H1 (cell line): ENCODE measurements at regions not wholly inside any gene's neighbourhood (a gene's known extent, or its start where the extent isn't known, plus 50 kb on each side); places are given as distances from the start of the nearest gene placed in this dataset.
"Not testable (repeated sequence)": the region's sequence is repeated elsewhere in the genome, so short reads cannot be mapped to it uniquely, and the experiment has no call there.

Experiments
- CTCF ChIA-PET: fragments of 300-600 bp; sonication (Branson Sonifier 250); formaldehyde crosslinking; loops from one replicate; lab custom pipeline; 2021; ENCODE audit not compliant: partially characterized antibody; lab: Charles Lee
- POLR2A ChIA-PET: fragments of 300-600 bp; sonication (Branson Sonifier 250); formaldehyde crosslinking; loops from one replicate; lab custom pipeline; 2021; ENCODE audit warnings: inconsistent platforms; ENCODE audit not compliant: partially characterized antibody; lab: Charles Lee
- DNase-seq, 2 experiments: peaks; one replicate each; pipeline versions ENCODE4 v3.0.0 to v3.0.0-alpha.2; 2010 to 2022; ENCODE audit warnings: low spot score in 2 of 2, low read depth in 1 of 2, mixed read lengths in 1 of 2
- FAIRE-seq: peaks from 2 replicates; lab custom pipeline; 2011; peaks lifted over from hg19 to GRCh38; lab: Jason Lieb, UNC
- H2AFZ ChIP-seq: 2 replicates; pipeline ENCODE4 v1.8.1; 2012; ENCODE audit warnings: low read length, inconsistent platforms
- H2AK5ac ChIP-seq: 2 replicates; pipeline ENCODE4 v1.6.1; 2013; ENCODE audit warnings: low read depth, low read length
- H2BK120ac ChIP-seq: replicated peaks from 2 replicates; pipeline ENCODE3; 2013; ENCODE audit warnings: low read depth, low read length, inconsistent platforms
- H2BK12ac ChIP-seq: 2 replicates; pipeline ENCODE4 v1.6.1; 2013; ENCODE audit warnings: low read depth, low read length
- H2BK15ac ChIP-seq: 2 replicates; pipeline ENCODE4 v1.6.1; 2013; ENCODE audit warnings: low read length
- H2BK20ac ChIP-seq: 2 replicates; pipeline ENCODE4 v1.6.1; 2013; ENCODE audit warnings: low read length
- H2BK5ac ChIP-seq: 2 replicates; pipeline ENCODE4 v1.6.1; 2013; ENCODE audit warnings: low read depth, low read length
- H3K14ac ChIP-seq: 2 replicates; pipeline ENCODE4 v1.6.1; 2013; ENCODE audit warnings: inconsistent platforms; ENCODE audit not compliant: insufficient read length
- H3K18ac ChIP-seq: 2 replicates; pipeline ENCODE4 v1.6.1; 2013; ENCODE audit warnings: low read length; ENCODE audit errors: extremely low read depth
- H3K23ac ChIP-seq: 2 replicates; pipeline ENCODE4 v1.6.1; 2013; ENCODE audit warnings: inconsistent platforms; ENCODE audit not compliant: insufficient read length
- H3K23me2 ChIP-seq: 2 replicates; pipeline ENCODE4 v1.6.1; 2013; ENCODE audit warnings: low read depth, low read length
- H3K27ac ChIP-seq: 2 replicates; pipeline ENCODE4 v1.6.1; 2011; ENCODE audit warnings: low read depth, low read length, inconsistent platforms
- H3K27me3 ChIP-seq, 4 experiments: replicated peaks in 1 of 4; 1 replicate in 1 of 4; 2 replicates in 3 of 4; pipeline versions ENCODE4 v1.6.1 to v1.8.1; 2011 to 2013; ENCODE audit warnings: low read length in 3 of 4, mild to moderate bottlenecking in 3 of 4, inconsistent platforms in 2 of 4, mixed read lengths in 2 of 4, moderate library complexity in 1 of 4; ENCODE audit not compliant: control insufficient read depth in 3 of 4, insufficient read depth in 3 of 4; ENCODE audit errors: extremely low read depth in 1 of 4
- H3K36me3 ChIP-seq, 4 experiments: 2 replicates each; pipeline versions ENCODE4 v1.6.1 to v1.8.1; 2011 to 2013; ENCODE audit warnings: mild to moderate bottlenecking in 4 of 4, low read length in 3 of 4, moderate library complexity in 2 of 4, control low read depth in 1 of 4, inconsistent platforms in 1 of 4; ENCODE audit not compliant: insufficient read depth in 4 of 4, control insufficient read depth in 2 of 4
- H3K4ac ChIP-seq: replicated peaks from 2 replicates; pipeline ENCODE3; 2013; ENCODE audit warnings: low read length, low read depth, mixed read lengths, inconsistent platforms; ENCODE audit not compliant: insufficient read length
- H3K4me1 ChIP-seq, 4 experiments: replicated peaks in 1 of 4; 1 replicate in 1 of 4; 2 replicates in 3 of 4; pipeline versions ENCODE4 v1.6.1 to v1.8.1; 2011 to 2013; ENCODE audit warnings: low read length in 3 of 4, inconsistent platforms in 2 of 4, mixed read lengths in 1 of 4; ENCODE audit not compliant: insufficient read depth in 4 of 4, control insufficient read depth in 3 of 4
- H3K4me2 ChIP-seq, 2 experiments: 2 replicates each; pipeline versions ENCODE4 v1.6.1 to v1.8.1; 2011 to 2013; ENCODE audit warnings: low read depth in 2 of 2, low read length in 2 of 2, control low read depth in 1 of 2, inconsistent platforms in 1 of 2, mild to moderate bottlenecking in 1 of 2; ENCODE audit not compliant: insufficient read depth in 1 of 2
- H3K4me3 ChIP-seq, 4 experiments: fragments of 200-600, 300-600 bp in 1 of 4; sonication (generic), shearing (Covaris generic), sonication (Bioruptor Twin) in 1 of 4; 2 replicates each; pipeline versions ENCODE4 v1.5.1 to v1.8.1; 2011 to 2016; ENCODE audit warnings: low read length in 4 of 4, low read depth in 3 of 4, control low read depth in 2 of 4, inconsistent platforms in 2 of 4, mild to moderate bottlenecking in 2 of 4, mixed read lengths in 1 of 4, moderate library complexity in 1 of 4; ENCODE audit not compliant: insufficient read depth in 2 of 4; ENCODE audit errors: extremely low read depth in 1 of 4
- H3K56ac ChIP-seq: replicated peaks from 2 replicates; pipeline ENCODE3; 2013; ENCODE audit warnings: low read depth, mild to moderate bottlenecking, mixed read lengths, low read length, inconsistent platforms; ENCODE audit not compliant: insufficient read length
- H3K79me1 ChIP-seq: 2 replicates; pipeline ENCODE4 v1.6.1; 2013; ENCODE audit warnings: low read depth, low read length, control low read depth
- H3K79me2 ChIP-seq, 2 experiments: 2 replicates each; pipeline versions ENCODE4 v1.6.1 to v1.8.1; 2012 to 2013; ENCODE audit warnings: low read length in 2 of 2, mild to moderate bottlenecking in 2 of 2, inconsistent platforms in 1 of 2; ENCODE audit not compliant: insufficient read depth in 2 of 2, control insufficient read depth in 1 of 2
- H3K9ac ChIP-seq, 4 experiments: replicated peaks in 1 of 4; 1 replicate in 1 of 4; 2 replicates in 3 of 4; pipeline versions ENCODE4 v1.6.1 to v1.8.1; 2011 to 2013; ENCODE audit warnings: low read depth in 3 of 4, low read length in 3 of 4, control low read depth in 2 of 4, mild to moderate bottlenecking in 2 of 4, moderate library complexity in 2 of 4, inconsistent platforms in 1 of 4; ENCODE audit errors: extremely low read depth in 1 of 4
- H3K9me3 ChIP-seq, 2 experiments: 2 replicates each; pipeline versions ENCODE4 v1.6.1 to v1.8.1; 2012 to 2013; ENCODE audit warnings: mild to moderate bottlenecking in 2 of 2, moderate library complexity in 2 of 2, control low read depth in 1 of 2, inconsistent platforms in 1 of 2, low read depth in 1 of 2, low read length in 1 of 2, mixed read lengths in 1 of 2; ENCODE audit not compliant: insufficient read depth in 2 of 2
- H4K20me1 ChIP-seq, 2 experiments: replicated peaks in 1 of 2; 2 replicates each; pipeline versions ENCODE3 to v1.8.1; 2011 to 2013; ENCODE audit warnings: inconsistent platforms in 2 of 2, low read length in 2 of 2, mild to moderate bottlenecking in 1 of 2; ENCODE audit not compliant: insufficient read depth in 2 of 2, control insufficient read depth in 1 of 2
- H4K5ac ChIP-seq: 2 replicates; pipeline ENCODE4 v1.6.1; 2013; ENCODE audit warnings: low read length, low read depth, mixed read lengths, inconsistent platforms; ENCODE audit not compliant: insufficient read length
- H4K8ac ChIP-seq: 2 replicates; pipeline ENCODE4 v1.8.0; 2013; ENCODE audit warnings: mild to moderate bottlenecking, moderate library complexity, low read length, inconsistent platforms; ENCODE audit not compliant: insufficient read depth; ENCODE audit errors: extremely low read depth
- H4K91ac ChIP-seq: replicated peaks from 2 replicates; pipeline ENCODE3; 2013; ENCODE audit warnings: low read length, mixed read lengths, inconsistent platforms; ENCODE audit not compliant: insufficient read length
- EP300 ChIP-seq, 2 experiments: IDR thresholded peaks; 1 replicate in 1 of 2; 2 replicates in 1 of 2; pipeline ENCODE4 v1.6.1; 2011 to 2012; ENCODE audit warnings: low read depth in 2 of 2, low read length in 2 of 2, mild to moderate bottlenecking in 2 of 2, borderline replicate concordance in 1 of 2, inconsistent platforms in 1 of 2, moderate library complexity in 1 of 2
- SP1 ChIP-seq: IDR thresholded peaks from 2 replicates; pipeline ENCODE4 v1.6.1; 2011; ENCODE audit warnings: low read depth, low read length
- WGBS, 2 experiments: shearing (Covaris generic) in 1 of 2; methylation state at CpG; one replicate each; pipeline versions ENCODE4 v1.1.6 to v1.1.7; 2013 to 2015; ENCODE audit warnings: low lambda C conversion rate in 2 of 2, mixed read lengths in 2 of 2, inconsistent platforms in 1 of 2, low coverage in 1 of 2, missing lambda C conversion rate in 1 of 2; ENCODE audit not compliant: insufficient replicate concordance in 2 of 2, insufficient coverage in 1 of 2, insufficient read length in 1 of 2; ENCODE audit errors: extremely low coverage in 1 of 2, missing lambda C conversion rate in 1 of 2; 5-methylcytosine and 5-hydroxymethylcytosine counted together

- H3K79me1 ChIP-seq, H3K36me3 ChIP-seq, H3K4me1 ChIP-seq, H3K4me2 ChIP-seq, H3K56ac ChIP-seq, H3K27ac ChIP-seq, POLR2A ChIA-PET, H3K14ac ChIP-seq, H3K4me3 ChIP-seq, H2BK20ac ChIP-seq, H2BK15ac ChIP-seq, H3K23ac ChIP-seq, H3K18ac ChIP-seq, H3K27me3 ChIP-seq, H4K20me1 ChIP-seq, H3K79me2 ChIP-seq, H4K91ac ChIP-seq, H2BK5ac ChIP-seq, H2AFZ ChIP-seq, H4K5ac ChIP-seq, FAIRE-seq, H4K8ac ChIP-seq, H3K4ac ChIP-seq, H2BK120ac ChIP-seq: not testable (repeated sequence)
- CTCF ChIA-PET: interaction anchor here (1.5 to 1.8 kb wide), 2 partner anchors 10 to 30 kb away, joined by 6 to 8 read pairs; no protein-coding TSS in a partner anchor
- peaks cover 10 to 14% of the 10 kb centered on the region in 2 experiments for H3K9me3 ChIP-seq
- 88% methylated on average over 8 of the region's 8 CpGs; no CpG with 5 or more reads in 1 of the 2 experiments for WGBS, 2 experiments
- peak in 1 of 2 experiments; percentile 53; a peak in 1 of 3 replicates for TF ChIP-seq EP300 (IDR thresholded peaks at IDR 0.05; ENCODE audit: borderline replicate concordance in 1 of 2, low read depth in 2 of 2, low read length in 2 of 2)
- 0 out of 2 replicates have a peak, but pooled peaks have one; percentile 11 for TF ChIP-seq SP1
- TF ChIP-seq, all 59 proteins: peak for 2; not testable (repeated sequence) for 57
- H3K9ac ChIP-seq, DNase-seq, H2AK5ac ChIP-seq, H2BK12ac ChIP-seq, H3K23me2 ChIP-seq: not testable (repeated sequence)
Observed at GRCh38 chr2:191507252-191507853, 170.6 kb upstream of the NABP1 start.
